PC-9 (cell line): ENCODE measurements at regions not wholly inside any gene's neighbourhood (a gene's known extent, or its start where the extent isn't known, plus 50 kb on each side); places are given as distances from the start of the nearest gene placed in this dataset.

Experiments used
- EZH2 ChIP-seq: fragments of 200-600 bp; sonication (generic); IDR thresholded peaks from 2 replicates; pipeline ENCODE4 v1.8.0; 2017; ENCODE audit warnings: antibody characterized with exemption, low read depth
- TF ChIP-seq, protein P1 (sequence below): fragments of 200-600 bp; sonication (generic); conservative IDR thresholded peaks from 2 replicates; pipeline ENCODE4 v1.6.1; 2017; ENCODE audit warnings: mixed run types, antibody characterized with exemption, mild to moderate bottlenecking, moderate library complexity

DNA sequence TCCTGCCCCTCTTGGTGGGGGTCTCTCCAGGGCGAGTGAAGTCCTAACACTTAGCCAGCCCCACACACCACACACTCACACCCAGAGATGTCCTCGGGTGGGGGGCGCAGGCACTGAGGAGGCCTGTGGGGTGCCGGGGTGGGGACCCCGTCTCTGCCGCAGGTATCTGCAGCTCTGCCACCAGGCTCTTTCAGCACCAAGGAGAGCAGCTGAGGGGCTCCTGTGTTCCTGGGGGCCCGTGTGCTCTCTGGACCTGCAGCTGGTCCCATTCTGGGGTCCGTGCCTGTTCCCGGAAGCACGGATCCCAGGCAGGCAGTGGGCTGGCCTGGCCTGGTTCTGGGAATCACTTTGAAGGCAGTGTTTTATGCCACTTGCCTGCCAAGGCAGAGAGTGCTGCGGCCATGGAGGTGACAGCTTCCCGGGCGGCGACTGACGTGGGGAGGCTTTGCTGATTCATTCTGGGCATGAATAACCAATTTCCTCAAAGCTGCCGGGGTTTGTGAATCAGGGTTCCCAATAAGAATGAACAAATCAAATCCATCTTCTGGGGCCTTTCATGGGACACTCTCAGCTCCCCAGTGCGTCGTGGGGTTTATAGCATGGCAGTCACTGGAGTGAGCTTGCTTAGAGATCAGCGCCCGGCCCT, 54.4 kb upstream of the SLCO4A1 start:
- TF ChIP-seq, protein P1, sequence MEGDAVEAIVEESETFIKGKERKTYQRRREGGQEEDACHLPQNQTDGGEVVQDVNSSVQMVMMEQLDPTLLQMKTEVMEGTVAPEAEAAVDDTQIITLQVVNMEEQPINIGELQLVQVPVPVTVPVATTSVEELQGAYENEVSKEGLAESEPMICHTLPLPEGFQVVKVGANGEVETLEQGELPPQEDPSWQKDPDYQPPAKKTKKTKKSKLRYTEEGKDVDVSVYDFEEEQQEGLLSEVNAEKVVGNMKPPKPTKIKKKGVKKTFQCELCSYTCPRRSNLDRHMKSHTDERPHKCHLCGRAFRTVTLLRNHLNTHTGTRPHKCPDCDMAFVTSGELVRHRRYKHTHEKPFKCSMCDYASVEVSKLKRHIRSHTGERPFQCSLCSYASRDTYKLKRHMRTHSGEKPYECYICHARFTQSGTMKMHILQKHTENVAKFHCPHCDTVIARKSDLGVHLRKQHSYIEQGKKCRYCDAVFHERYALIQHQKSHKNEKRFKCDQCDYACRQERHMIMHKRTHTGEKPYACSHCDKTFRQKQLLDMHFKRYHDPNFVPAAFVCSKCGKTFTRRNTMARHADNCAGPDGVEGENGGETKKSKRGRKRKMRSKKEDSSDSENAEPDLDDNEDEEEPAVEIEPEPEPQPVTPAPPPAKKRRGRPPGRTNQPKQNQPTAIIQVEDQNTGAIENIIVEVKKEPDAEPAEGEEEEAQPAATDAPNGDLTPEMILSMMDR, result no peak
- no peak for TF ChIP-seq EZH2
